Panc1 (cell line): ENCODE measurements at regions not wholly inside any gene's neighbourhood (a gene's known extent, or its start where the extent isn't known, plus 50 kb on each side); places are given as distances from the start of the nearest gene placed in this dataset.

Experiments used
- ATAC-seq: fragments of 200-7000 bp; cut with Tn5 transposase; 2 replicates; pipeline ENCODE4 v1.9.1; 2020; ENCODE audit warnings: mild to moderate bottlenecking, moderate library complexity
- BruUV-seq: library from RNA; stranded (reverse); fragments of 400-500 nt; replicated peaks from 2 replicates; lab custom pipeline; 2021; lab: Mats Ljungman, UMichigan
- CTCF ChIA-PET: fragments of 300-600 bp; sonication (Branson Sonifier 250); formaldehyde crosslinking; loops from one replicate; lab custom pipeline; 2022; ENCODE audit warnings: antibody characterized with exemption; lab: Charles Lee
- POLR2A ChIA-PET: fragments of 300-600 bp; sonication (Branson Sonifier 250); formaldehyde crosslinking; loops from one replicate; lab custom pipeline; 2022; ENCODE audit warnings: antibody characterized with exemption; lab: Charles Lee
- DNase-seq: peaks from one replicate; pipeline ENCODE4 v3.0.0-alpha.2; 2010; ENCODE audit warnings: low read depth, low spot score
- H3K27ac ChIP-seq: 2 replicates; pipeline ENCODE4 v1.5.1; 2011; ENCODE audit warnings: mild to moderate bottlenecking, low read length, inconsistent platforms
- H3K27me3 ChIP-seq: fragments of 200-500 bp; sonication (Bioruptor generic); 2 replicates; pipeline ENCODE4 v1.6.0; 2014; ENCODE audit warnings: low read length, inconsistent platforms; ENCODE audit not compliant: control insufficient read depth, insufficient read depth
- H3K36me3 ChIP-seq: fragments of 200-500 bp; sonication (Bioruptor generic); 2 replicates; pipeline ENCODE4 v1.5.1; 2014; ENCODE audit warnings: inconsistent platforms, mild to moderate bottlenecking, low read length, moderate library complexity; ENCODE audit not compliant: control insufficient read depth, insufficient read depth
- H3K4me1 ChIP-seq: 2 replicates; pipeline ENCODE4 v1.5.1; 2011; ENCODE audit warnings: inconsistent platforms, mild to moderate bottlenecking, low read length, moderate library complexity; ENCODE audit not compliant: control insufficient read depth, insufficient read depth
- H3K4me3 ChIP-seq, 2 experiments: 2 replicates each; pipeline ENCODE4 v1.5.1; 2011 to 2012; ENCODE audit warnings: low read depth in 2 of 2, low read length in 2 of 2, mild to moderate bottlenecking in 2 of 2, inconsistent platforms in 1 of 2, moderate library complexity in 1 of 2
- H3K9me3 ChIP-seq: fragments of 200-500 bp; sonication (Bioruptor generic); 2 replicates; pipeline ENCODE4 v1.5.1; 2014; ENCODE audit warnings: low read depth, mild to moderate bottlenecking, inconsistent platforms, low read length, moderate library complexity; ENCODE audit not compliant: control insufficient read depth, insufficient read depth
- CTCF ChIP-seq: fragments of 450-650 bp; IDR thresholded peaks from 2 replicates; pipeline ENCODE4 v1.5.1; 2017; ENCODE audit warnings: mild to moderate bottlenecking
- POLR2AphosphoS5 ChIP-seq: IDR thresholded peaks from 2 replicates; pipeline ENCODE4 v1.6.1; 2012; ENCODE audit warnings: mild to moderate bottlenecking, low read depth, low read length, moderate library complexity
- SIN3A ChIP-seq: IDR thresholded peaks from 2 replicates; pipeline ENCODE4 v1.6.1; 2012; ENCODE audit warnings: low read depth, mild to moderate bottlenecking, low read length, moderate library complexity, borderline replicate concordance; ENCODE audit not compliant: insufficient read depth
- TCF7L2 ChIP-seq: IDR thresholded peaks from 2 replicates; pipeline ENCODE4 v1.6.1; 2011; ENCODE audit warnings: mild to moderate bottlenecking, low read depth, low read length, inconsistent platforms
- in situ Hi-C: cut with HindIII; loops from 2 replicates; pipeline ENCODE4 v1.10.0; 2016; ENCODE audit warnings: low sequenced_read_pairs, low pct_unique_long_range_greater_than_20kb
- intact Hi-C: fragments of 100-400 bp; cut with micrococcal nuclease; formaldehyde crosslinking; loops from one replicate; pipeline ENCODE4 v1.10.0; 2022; ENCODE audit not compliant: unreplicated experiment
- TF ChIP-seq, protein P1 (sequence below), 2 experiments: IDR thresholded peaks; 2 replicates each; pipeline ENCODE4 v1.6.1; 2011 to 2012; ENCODE audit warnings: low read depth in 2 of 2, control low read depth in 1 of 2, low read length in 1 of 2, mild to moderate bottlenecking in 1 of 2, moderate library complexity in 1 of 2; ENCODE audit not compliant: insufficient read depth in 1 of 2

GRCh38 chrX:148135738-148136137, 154.6 kb downstream of the FMR1NB start:
- in situ Hi-C loops, result no loop called here
- Histone ChIP-seq H3K27ac (no peak overlapping the region), H3K9me3 (no peaks in the 10 kb centered on the region), H3K36me3 (no peaks in the 10 kb centered on the region), H3K4me1 (no peaks in the 10 kb centered on the region), H3K4me3 (no peak overlapping the region), H3K27me3 (no peaks in the 10 kb centered on the region)
- TF ChIP-seq POLR2AphosphoS5 (no peak), CTCF (no peak), SIN3A (no peak), TCF7L2 (no peak)
- TF ChIP-seq, protein P1, sequence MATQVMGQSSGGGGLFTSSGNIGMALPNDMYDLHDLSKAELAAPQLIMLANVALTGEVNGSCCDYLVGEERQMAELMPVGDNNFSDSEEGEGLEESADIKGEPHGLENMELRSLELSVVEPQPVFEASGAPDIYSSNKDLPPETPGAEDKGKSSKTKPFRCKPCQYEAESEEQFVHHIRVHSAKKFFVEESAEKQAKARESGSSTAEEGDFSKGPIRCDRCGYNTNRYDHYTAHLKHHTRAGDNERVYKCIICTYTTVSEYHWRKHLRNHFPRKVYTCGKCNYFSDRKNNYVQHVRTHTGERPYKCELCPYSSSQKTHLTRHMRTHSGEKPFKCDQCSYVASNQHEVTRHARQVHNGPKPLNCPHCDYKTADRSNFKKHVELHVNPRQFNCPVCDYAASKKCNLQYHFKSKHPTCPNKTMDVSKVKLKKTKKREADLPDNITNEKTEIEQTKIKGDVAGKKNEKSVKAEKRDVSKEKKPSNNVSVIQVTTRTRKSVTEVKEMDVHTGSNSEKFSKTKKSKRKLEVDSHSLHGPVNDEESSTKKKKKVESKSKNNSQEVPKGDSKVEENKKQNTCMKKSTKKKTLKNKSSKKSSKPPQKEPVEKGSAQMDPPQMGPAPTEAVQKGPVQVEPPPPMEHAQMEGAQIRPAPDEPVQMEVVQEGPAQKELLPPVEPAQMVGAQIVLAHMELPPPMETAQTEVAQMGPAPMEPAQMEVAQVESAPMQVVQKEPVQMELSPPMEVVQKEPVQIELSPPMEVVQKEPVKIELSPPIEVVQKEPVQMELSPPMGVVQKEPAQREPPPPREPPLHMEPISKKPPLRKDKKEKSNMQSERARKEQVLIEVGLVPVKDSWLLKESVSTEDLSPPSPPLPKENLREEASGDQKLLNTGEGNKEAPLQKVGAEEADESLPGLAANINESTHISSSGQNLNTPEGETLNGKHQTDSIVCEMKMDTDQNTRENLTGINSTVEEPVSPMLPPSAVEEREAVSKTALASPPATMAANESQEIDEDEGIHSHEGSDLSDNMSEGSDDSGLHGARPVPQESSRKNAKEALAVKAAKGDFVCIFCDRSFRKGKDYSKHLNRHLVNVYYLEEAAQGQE (IDR thresholded peaks at IDR 0.05; ENCODE audit: insufficient read depth in 1 of 2, low read depth in 2 of 2, low read length in 1 of 2), result no peak
- no TSS peak for BruUV-seq
- ATAC-seq (no peak), DNase-seq (no peak)
- intact Hi-C loops, result no loop called here
- POLR2A ChIA-PET, result no interaction called here
- CTCF ChIA-PET, result no interaction called here

DNA sequence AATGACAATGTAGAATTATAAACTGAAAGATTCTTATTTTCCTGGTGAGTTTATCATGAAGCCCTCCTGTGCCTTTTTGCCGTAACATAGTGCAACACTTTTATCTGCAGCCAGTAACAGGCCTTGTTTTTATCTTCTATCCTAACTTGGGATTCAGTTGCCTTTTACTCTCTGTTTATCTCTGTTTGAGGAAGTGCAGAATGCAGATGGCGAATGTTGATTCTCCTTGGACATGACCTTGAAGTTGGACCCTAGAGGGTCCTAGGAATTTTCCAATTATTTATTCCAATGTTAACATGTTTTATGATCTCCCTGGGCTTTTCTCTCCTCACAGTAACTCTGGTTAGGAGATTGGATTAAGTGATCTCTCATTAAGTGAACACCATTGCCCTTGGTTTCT, 165.0 kb downstream of the FMR1NB start:
- BruUV-seq, result no TSS peak
- no peak for DNase-seq
- TF ChIP-seq TCF7L2 (no peak), CTCF (no peak), SIN3A (no peak), POLR2AphosphoS5 (no peak)
- TF ChIP-seq, protein P1 (IDR thresholded peaks at IDR 0.05; ENCODE audit: insufficient read depth in 1 of 2, low read depth in 2 of 2, low read length in 1 of 2), result no peak
- Histone ChIP-seq H3K27ac (no peak overlapping the region), H3K4me1 (no peaks in the 10 kb centered on the region), H3K9me3 (no peaks in the 10 kb centered on the region), H3K4me3 (no peak overlapping the region), H3K27me3 (no peaks in the 10 kb centered on the region), H3K36me3 (no peaks in the 10 kb centered on the region)
- ChIA-PET POLR2A (no interaction called here), CTCF (no interaction called here)
- no peak for ATAC-seq
- intact Hi-C loops, result no loop called here
- in situ Hi-C loops, result no loop called here
